ENCODE measurements at regions not wholly inside any gene's neighbourhood (a gene's known extent, or its start where the extent isn't known, plus 50 kb on each side); places are given as distances from the start of the nearest gene placed in this dataset.

GRCh38 chr1:208595236-208595635, 351.1 kb upstream of the PLXNA2 start:
- peaks cover 26% of the 10 kb centered on the region for H3K27me3 Mint-ChIP-seq (ENCODE audit: low read depth)
- H3K9me3 Mint-ChIP-seq (ENCODE audit: low read depth): no peaks in the 10 kb centered on the region
- H3K4me1 Mint-ChIP-seq (ENCODE audit: low read depth): no peaks in the 10 kb centered on the region
- DNase-seq (ENCODE audit: low spot score): no peak
- H3K4me3 Mint-ChIP-seq (ENCODE audit: unreplicated experiment): no peak overlapping the region
- TF ChIP-seq CTCF (IDR thresholded peaks at IDR 0.05): no peak
- H3K27ac Mint-ChIP-seq (ENCODE audit: unreplicated experiment): no peak overlapping the region
- no peaks in the 10 kb centered on the region for H3K36me3 Mint-ChIP-seq (ENCODE audit: low read depth)

- H3K4me1 Mint-ChIP-seq (ENCODE audit: low read depth): no peaks in the 10 kb centered on the region
- no peaks in the 10 kb centered on the region for H3K36me3 Mint-ChIP-seq (ENCODE audit: low read depth)
- H3K27me3 Mint-ChIP-seq (ENCODE audit: low read depth): peaks cover 25% of the 10 kb centered on the region
- DNase-seq (ENCODE audit: low spot score): no peak
- H3K9me3 Mint-ChIP-seq (ENCODE audit: low read depth): no peaks in the 10 kb centered on the region
- no peak overlapping the region for H3K27ac Mint-ChIP-seq (ENCODE audit: unreplicated experiment)
- no peak for TF ChIP-seq CTCF (IDR thresholded peaks at IDR 0.05)
- no peak overlapping the region for H3K4me3 Mint-ChIP-seq (ENCODE audit: unreplicated experiment)
Measured at GRCh38 chr1:208595745-208596144, 351.6 kb upstream of the PLXNA2 start.

DNA sequence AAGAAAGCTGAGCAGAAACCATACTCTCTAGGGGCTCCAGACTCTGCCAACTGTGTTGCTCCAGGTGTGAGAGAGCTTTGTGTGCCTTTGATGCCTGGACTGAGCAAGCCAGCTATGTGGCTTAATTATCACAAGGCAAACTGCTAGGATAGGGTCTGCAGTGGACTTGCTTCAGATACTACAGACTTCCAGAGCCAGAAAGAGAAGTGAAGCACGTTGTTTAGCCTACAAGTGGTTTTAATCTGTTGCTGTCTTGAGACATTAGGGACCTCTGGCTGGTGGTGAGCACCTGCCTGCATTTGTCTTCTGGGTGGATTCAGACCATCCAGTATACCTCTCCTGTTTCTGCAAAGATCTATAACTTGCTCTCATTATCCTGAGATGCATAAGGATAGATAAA, 353.4 kb upstream of the PLXNA2 start:
- H3K36me3 Mint-ChIP-seq (ENCODE audit: low read depth): no peaks in the 10 kb centered on the region
- peaks cover 19% of the 10 kb centered on the region for H3K27me3 Mint-ChIP-seq (ENCODE audit: low read depth)
- H3K4me3 Mint-ChIP-seq (ENCODE audit: unreplicated experiment): no peak overlapping the region
- H3K4me1 Mint-ChIP-seq (ENCODE audit: low read depth): no peaks in the 10 kb centered on the region
- no peak for DNase-seq (ENCODE audit: low spot score)
- H3K9me3 Mint-ChIP-seq (ENCODE audit: low read depth): no peaks in the 10 kb centered on the region
- no peak overlapping the region for H3K27ac Mint-ChIP-seq (ENCODE audit: unreplicated experiment)
- no peak for TF ChIP-seq CTCF (IDR thresholded peaks at IDR 0.05)

DNA sequence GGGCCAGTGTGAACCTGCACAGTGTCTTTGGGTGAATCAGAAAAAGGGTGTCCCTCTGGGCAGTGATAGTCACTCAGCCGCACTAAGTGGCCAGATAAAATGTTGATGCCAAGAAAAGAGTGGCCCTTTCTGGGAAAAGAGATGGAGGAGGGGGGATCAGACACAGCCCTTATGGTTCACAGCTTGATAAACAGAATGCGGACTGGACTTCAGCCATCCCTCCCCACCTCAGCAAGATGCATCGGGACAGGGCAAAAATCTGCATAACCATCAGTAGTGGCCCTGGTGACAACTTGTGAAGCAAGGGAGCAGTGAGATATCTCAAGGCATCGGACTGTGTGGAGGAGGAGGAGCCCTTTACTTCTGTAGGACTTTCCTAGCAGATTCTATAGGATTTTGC, 353.8 kb upstream of the PLXNA2 start:
- H3K36me3 Mint-ChIP-seq (ENCODE audit: low read depth): no peaks in the 10 kb centered on the region
- H3K27ac Mint-ChIP-seq (ENCODE audit: unreplicated experiment): no peak overlapping the region
- peaks cover 19% of the 10 kb centered on the region for H3K27me3 Mint-ChIP-seq (ENCODE audit: low read depth)
- no peak for DNase-seq (ENCODE audit: low spot score)
- H3K4me1 Mint-ChIP-seq (ENCODE audit: low read depth): no peaks in the 10 kb centered on the region
- TF ChIP-seq CTCF (IDR thresholded peaks at IDR 0.05): no peak
- H3K9me3 Mint-ChIP-seq (ENCODE audit: low read depth): no peaks in the 10 kb centered on the region
- H3K4me3 Mint-ChIP-seq (ENCODE audit: unreplicated experiment): no peak overlapping the region

DNA sequence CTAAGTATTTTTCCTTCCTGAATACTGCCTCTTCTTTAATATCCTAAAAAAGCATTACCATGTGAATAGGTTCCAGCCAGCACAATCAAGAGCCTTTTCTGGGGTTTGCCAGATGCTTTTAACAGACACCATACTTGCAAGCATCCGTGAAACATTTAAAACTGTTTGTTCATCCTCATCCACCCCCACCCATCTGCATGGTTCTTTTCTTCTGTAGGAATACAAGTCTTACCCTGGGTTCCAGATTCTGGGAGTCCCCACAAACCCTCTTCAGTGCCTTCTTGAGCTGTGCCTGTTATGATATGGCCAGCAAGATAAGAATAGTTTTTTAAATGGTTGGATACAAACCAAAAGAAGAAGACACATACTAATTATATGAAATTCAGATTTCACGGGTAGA, 354.9 kb upstream of the PLXNA2 start:
- Mint-ChIP-seq H3K9me3 (ENCODE audit: low read depth) (no peaks in the 10 kb centered on the region), H3K27ac (ENCODE audit: unreplicated experiment) (no peak overlapping the region), H3K4me3 (ENCODE audit: unreplicated experiment) (no peak overlapping the region), H3K4me1 (ENCODE audit: low read depth) (peaks cover under 1% of the 10 kb centered on the region), H3K27me3 (ENCODE audit: low read depth) (peaks cover 11% of the 10 kb centered on the region), H3K36me3 (ENCODE audit: low read depth) (no peaks in the 10 kb centered on the region)
- no peak for TF ChIP-seq CTCF (IDR thresholded peaks at IDR 0.05)
- DNase-seq (ENCODE audit: low spot score): no peak
